Embryonic facial prominence (tissue), 1 donor: ENCODE measurements at regions not wholly inside any gene's neighbourhood (a gene's known extent, or its start where the extent isn't known, plus 50 kb on each side); places are given as distances from the start of the nearest gene placed in this dataset.

Source experiments
- DNase-seq: peaks from one replicate; pipeline ENCODE4 v3.0.0-alpha.2; 2016; ENCODE audit errors: extremely low spot score

DNA sequence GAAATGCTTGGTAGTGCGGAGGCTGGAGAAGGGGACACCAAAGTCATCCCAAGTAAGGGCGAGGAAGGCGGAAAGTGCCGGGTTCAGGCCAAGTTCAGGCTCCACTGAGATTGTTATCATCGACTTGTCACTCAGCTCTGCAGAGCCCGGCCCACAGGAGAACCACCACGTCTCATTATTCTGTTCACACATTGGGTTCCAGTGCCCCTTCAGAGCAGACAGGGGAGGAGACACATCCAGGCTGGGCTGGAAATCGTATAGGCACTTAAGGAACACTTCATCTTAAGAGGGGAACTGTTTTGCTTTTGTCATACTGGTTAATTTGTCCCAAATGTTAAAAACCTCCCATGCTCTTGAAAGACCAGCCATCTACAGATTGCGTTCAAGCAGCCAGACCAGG, 118.3 kb upstream of the ADAMTS18 start:
- DNase-seq, result no peak

DNA sequence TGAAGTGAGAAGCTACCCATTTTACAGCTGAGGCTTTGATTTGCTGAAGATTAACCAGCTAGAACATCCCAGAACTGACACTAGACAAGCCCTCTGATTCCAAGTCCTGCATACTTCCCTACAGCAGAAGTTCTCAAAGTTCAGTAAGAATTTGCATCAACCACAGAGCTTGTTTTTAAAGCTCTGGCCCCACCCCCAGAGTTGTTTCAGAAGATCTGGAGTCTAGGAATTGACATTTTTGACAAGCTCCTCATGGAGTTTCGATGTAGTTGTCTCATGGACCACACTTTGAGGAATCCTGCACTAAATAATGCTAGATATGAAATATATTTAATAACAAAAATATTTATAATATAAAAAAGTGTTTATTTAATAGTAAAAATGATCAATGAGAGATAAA, 120.3 kb upstream of the ADAMTS18 start:
- no peak for DNase-seq

DNA sequence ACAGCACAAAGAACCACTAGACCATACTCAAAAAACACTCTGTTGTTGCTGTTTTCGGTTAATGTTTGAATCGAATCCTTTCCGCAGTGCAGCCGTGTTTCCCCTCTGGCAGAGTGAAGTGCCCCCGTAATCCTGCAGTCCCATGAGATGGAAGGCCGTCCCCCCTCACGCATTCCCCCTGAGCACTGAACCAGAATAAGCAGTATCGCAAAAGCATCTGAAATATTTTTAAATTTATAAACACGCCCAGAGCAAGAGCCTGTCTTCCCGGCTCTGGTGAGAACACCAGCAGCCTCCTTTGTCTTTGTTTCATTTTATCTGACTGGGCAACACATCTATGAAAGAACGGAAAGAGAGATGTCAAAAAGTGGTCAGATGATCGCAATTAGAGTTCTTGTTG, 121.0 kb upstream of the ADAMTS18 start:
- peak; percentile 25 for DNase-seq

DNA sequence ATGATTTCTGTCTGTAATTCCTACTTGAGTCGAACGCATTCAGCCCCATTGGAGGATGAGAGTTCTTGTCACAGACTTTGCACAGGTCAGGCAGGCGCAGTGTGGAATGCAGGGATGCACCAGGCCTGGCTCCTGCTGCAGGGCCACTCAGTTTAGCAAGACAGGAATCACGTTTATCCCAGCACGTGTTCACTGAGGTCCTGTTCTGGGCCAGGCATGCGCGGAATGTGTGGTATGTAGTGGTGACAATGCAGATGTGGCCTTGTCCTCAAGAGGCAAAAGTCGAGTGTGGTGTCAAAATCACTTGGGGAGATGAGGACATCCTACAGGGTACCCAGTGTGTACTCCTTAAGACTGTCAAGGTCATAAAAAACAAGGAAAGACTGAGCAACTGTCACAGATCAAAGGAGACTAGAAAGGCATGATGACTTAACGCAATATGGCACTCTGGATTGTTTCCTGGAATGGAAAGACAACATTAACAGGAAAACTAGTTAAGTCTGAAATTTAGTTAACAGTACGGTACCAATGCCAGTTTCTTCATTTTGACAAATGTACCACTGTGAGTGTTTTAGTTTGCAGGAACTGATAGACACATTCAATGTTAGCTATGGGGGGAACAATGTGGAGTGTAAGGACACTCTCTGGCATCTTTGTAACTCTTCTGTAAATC, 121.5 kb upstream of the ADAMTS18 start:
- DNase-seq, result no peak

DNA sequence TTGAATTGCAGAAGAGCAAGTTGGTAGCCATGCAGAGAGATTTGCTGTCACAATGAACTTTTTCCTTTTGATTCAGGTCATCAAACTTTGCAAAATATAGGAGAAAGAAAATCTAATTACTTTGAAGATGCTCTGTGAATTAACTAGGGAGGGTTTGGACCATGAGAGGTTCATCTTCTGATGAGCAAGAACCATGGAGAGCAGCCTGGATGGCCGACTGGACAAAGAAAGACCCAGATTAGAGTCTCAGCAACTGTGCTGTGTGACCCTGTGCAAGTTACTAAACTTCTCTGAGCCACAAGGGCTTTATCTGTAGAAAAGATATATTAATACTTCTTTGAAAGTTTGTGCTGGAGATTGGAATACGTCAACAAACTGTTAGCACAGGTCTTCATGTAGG, 122.6 kb upstream of the ADAMTS18 start:
- DNase-seq, result no peak

DNA sequence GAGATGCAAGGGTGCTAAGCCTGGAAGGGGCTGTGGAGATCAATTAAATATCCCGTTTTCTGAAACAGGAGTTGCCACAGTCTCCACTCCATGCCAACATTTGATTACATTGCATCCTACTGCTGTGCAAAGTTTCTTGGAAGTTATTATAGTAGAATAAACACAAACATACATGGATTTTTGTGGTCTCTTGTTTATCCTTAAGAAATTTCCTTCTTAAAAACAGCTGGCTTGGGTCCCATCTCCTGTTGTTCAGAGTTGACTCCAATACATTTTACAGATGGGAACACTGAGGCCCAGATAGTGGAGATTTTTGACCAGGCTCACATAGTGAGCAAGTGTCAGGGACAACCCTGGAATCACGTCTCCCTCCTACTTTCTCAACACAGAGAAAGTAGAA, 124.0 kb upstream of the ADAMTS18 start:
- DNase-seq, result no peak

DNA sequence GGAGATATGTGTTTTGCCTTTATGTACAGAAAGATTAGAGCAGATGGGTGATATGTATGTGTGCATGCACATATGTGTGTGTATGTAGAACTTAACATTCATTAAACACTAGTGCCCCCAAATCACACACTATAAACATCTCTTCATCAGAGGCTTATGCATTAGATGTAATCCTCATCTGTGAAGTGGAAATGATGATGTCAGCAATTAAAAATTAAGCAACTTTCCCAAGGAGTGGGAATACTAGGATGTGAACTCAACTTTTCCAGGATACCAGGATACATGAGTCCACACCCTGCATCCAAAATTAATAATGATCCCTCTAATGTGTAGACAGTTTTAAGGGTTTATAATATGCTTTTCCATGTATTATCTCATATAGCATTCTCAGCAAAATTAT, 127.7 kb upstream of the ADAMTS18 start:
- no peak for DNase-seq

DNA sequence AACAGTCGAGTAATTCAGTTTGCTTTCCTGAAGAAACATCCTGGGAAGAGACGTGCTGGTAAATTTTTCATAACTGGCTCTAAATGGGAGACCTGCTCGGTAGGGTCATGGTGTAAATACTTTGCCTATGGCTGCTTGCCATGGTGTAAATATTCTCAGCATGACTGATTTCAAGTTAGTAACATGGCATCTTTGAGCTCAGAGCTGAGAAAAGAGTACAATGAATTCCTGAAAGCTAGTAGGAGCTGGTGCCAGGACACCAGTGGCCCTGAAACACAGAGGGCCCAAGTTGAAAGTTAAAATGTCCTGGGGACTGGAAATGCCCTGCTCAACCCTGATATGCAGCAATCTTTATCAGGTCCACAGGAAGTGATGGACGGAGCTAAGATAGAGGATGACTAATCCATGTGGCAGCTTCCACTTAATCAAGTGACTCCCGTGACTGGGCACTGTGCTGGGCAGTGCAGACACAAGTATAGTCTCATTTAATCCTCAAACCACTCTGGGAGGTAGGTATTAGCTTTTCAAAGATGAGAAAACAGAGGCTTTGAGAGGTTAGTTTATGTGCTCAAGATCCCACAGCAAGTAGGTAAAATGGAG, 130.1 kb upstream of the ADAMTS18 start:
- no peak for DNase-seq

DNA sequence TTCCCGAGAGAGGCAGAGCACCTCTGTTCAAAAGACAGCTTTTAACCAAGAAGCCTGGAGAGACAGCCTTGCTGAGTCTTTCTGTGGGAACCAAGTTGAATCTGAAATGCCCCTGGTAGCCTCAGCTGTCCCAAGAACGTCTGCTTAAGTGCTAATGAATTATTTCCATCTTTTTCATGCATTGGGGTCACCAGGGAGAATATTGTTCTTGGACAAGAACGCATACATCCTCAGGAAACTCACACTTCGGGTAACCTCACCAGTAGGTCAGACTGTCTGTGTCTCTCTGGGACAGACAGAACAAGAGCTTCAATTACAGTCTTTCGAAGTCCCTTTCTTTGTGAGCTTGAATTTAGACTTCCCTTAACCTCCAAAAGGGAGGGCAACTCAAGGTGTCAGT, 134.6 kb upstream of the ADAMTS18 start:
- DNase-seq, result no peak

DNA sequence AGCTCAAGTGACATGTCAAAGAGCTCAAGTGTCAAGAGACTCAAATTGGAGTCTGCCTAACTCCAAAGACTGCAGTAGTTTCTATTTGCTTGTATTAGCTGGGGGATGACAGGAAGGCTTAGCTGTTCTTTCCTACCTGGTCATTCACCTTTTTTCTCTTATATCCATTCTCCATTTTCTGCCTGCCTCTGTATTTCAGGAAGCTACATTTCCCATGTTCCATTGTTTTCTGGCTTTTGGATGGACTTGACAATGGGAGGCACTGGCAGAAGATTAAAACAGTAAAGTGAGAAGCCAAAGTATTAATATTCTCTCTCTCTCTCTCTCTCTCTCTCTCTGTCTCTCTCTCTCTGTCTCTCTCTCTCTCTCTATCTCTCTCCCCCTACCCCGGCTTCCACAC, 135.7 kb upstream of the ADAMTS18 start:
- DNase-seq, result no peak

DNA sequence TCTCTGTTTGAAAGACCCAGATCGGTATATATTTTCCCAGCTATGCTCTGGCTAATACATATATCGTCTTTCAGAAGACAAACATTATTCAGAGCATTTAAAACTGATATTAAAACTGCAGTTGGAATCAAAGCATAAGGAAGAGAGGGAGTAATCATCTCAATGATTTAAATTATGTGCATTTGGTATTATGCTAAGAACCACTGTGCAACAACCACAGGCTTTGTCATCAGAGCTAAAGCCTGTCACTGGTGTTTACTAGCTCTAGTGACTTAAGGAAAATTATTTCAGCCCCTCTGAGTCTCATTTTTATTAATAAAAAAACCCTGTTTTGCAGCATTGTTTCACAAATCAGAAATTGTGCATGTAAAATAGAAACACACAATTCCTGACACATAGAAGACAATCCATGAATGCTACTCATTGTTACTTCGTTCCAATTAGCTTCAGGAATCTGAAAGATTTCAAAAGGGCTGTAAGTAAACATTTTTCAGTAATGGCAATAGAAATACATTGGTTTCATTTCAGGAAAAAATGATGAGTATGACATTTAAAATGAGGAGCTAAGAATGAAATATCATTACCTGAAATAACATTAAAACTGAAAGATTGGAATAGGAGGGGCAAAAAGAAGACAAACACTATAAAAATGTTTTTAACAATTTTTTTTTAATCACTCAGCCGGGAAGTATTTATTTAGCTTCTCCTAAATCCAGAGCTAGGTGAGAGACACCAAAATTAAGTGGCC, 136.5 kb upstream of the ADAMTS18 start:
- no peak for DNase-seq

DNA sequence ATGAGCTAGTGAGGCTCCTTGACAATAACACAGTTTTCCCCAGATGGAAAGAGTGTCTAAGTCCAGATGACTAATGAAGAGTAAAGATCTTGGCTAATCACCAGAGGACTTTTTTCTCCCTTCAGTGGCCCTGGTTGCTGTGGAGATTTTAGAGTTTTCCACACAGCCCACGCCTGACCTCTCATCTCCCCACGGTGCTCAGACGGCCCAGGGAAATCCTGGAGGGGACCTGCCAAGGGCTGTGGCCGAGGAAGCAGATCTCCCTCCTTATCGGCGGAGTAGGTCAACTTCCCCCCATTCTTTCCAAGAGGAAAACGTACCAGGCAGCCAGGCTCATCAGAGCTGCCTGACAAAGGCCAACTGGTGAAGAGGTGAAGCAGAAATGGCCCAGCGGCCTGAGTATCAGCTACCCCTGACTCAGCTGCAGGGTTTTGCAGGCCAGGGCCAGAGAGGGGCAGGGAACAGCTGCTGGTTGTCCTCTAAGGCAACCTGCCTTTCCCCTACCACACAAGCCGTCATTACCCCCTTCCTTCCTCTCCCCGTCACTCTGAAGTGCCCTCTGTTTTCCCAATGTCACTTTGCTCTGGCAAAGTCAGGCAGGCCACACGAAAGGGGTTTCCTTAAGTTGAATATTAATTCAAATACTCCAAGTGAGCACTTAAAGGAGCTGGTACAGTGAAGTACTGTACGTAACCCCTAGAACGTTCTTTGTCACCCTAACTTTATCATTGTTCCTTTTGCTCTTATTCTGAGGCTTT, 140.2 kb upstream of the ADAMTS18 start:
- DNase-seq, result no peak

DNA sequence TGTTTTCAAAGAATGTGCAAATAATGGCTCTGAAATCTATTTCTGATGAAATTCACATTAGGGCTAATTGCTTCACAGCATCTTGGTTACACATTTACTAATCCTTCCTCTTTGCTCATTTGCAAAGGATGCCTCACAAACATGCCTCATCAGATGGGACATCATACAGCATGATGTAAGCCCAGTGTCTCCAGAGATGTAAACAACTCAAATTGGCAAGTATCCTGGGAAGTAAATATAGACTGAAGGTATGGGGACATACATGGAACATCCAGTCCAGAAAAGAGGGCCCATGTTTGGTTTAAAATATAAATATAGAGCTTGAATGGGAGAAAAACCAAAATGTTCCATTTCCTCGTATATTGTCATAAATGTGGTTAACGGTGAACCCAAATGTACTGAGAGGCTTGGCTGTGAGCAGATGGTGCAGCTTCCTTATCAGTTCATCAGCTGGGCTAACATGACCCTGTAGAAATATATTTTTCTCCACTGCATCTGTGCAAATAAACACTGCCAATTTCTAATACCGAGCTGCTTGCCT, 142.9 kb upstream of the NUDT7 start:
- DNase-seq, result no peak

DNA sequence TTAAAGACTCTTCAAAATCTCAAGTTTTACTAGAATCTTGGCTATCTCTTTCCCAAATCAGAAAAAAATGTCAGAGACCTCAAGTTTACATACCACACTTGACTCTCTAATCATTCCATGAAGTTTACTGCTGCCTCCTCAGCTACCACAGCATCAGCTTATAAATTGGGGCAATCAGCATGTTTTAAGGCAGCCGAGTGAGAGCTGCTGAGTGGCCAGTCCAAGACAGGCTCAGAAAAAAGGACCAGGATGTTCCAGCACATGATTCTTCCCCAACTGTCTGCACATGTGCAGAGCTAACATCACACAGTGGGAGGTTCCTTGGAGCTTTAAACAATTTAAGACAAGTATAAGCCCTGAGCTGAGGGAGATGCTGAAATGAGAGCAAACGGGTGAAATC, 140.6 kb upstream of the NUDT7 start:
- DNase-seq, result no peak

DNA sequence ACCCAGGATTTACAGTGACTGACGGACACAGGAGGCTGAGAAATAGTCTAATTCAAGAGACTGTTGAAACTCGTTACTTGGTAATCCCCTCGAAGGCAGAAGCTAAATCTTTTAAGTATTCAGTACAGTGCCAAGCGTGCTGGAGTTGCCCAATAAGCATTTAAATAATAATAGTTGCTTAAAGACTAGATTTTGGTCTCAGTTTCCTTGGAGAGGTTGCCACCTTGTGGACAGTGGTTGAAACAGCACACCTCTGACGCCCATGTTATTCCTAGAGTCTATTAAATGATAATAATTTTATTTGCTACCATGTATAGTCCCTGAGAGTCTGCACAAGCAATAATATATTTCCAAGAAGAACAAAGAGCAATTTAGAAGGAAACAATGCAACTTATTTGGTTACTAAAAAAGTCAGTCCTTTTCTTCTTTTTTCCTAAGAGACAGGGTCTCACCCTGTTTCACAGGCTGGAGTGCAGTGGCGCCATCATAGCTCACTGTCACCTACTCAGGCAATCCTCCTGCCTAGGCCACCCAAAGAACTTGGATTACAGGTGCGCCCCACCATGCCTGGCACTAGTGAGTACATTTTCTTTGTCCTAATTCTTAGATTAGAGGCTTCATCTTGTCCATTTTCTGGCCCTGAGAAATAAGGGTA, 138.0 kb upstream of the NUDT7 start:
- DNase-seq, result peak; percentile 45

DNA sequence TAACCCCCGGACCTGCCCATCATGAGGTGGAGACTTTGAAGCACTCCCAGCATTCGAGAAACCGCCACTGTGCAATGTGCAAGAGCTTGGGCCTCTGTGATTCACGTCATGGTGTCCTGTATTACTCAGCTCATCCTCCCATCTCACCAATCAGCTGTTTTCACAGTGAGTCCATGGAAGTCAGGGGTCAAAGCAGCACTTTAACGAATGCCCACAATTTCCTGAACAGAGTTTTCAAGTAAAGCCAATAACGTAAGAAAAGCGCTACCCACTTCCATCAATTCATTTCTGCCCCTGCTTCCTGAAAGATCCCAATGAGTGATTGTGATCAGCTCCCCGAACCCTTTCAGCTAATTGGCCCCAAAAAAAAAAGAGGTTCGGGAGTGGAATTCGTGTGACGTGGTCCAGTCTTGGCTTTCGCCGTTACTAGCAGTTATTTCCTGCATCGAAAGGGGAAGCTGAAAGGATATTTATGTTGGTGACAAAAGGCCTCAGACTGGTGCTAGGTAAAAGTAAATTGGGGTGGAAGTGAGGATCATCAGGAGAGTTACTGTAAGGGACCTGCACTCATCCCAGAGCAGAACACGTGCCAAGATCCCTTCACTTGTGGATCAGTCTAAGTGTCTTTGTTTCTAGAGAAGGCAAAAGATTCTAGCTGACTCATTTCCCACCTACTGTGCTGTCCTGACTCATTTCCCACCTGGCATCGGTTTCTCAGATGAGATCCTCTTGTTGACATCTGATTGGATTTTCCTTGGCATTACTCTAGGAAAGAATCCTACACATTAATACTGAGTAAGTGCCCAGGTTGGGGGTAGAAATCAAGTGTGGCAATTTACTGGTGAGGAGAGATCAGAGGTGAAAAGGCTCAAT, 136.7 kb upstream of the NUDT7 start:
- no peak for DNase-seq

DNA sequence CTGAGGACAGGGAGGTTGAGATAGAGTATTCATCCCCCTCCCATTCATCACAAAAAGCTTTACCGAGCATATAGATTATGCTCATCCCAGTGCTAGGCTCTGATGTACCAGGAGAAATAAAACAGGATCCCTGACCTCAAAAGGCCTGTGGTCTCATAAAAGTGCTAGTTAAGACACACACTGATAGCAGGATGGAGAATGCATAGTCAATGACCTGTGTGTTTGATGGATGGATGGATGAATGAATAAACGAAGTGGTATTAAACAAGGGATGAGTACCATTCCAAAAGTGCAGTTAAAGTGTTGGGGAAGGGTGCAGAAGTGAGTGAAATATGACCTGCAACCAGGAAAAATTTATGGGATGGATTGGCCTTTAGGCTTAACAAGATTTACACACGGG, 133.9 kb upstream of the NUDT7 start:
- no peak for DNase-seq

DNA sequence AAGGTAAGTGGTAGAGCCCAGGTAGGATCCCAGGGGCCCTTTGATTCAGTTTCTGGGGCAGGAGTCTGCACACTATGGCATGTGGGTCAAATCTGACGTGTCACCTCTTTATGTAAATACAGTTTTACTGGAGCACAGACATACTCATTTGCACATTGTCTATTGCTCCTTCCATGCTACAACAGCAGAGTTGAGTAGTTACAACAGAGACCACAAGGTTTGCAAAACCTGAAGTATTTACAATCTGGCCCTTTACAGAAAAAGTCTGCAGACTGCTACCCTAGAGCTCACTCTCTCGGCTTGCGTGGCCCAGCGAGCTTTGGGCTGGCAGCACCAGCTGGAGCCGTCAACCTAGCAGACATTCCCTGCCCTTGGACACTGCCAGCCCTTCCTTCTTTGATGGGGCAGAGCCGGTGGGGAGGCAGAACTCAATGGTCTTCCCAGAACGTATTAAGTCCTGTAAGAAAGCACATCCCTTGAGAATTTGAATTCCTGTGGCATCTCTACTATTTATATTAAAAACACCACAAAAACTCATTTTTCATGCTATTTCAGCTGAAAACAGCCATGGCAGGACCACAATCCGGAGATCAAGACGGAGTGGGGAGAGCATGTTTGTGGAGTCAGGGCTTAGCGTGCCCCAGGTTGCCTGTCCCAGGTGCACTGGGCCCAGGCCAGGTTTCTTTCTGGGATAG, 133.1 kb upstream of the NUDT7 start:
- no peak for DNase-seq

DNA sequence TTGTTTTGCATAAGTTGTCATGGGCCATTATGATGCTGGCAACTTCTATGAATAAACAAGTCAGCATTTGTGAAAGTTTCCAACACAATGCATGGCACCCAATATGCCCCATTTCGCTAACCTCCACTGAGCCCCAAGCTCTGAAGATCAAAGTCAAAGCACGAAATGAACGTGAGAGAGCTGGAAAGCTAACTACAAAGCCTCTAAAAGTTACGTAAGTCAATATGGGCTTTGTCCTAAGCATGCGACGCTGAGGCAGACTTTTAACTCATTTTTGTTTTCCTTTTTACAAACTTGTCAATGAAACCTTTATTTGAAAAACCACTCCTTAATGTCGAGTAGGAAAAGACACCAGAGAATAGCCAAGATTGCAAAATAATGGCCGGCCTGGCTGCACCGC, 131.6 kb upstream of the NUDT7 start:
- DNase-seq, result no peak

DNA sequence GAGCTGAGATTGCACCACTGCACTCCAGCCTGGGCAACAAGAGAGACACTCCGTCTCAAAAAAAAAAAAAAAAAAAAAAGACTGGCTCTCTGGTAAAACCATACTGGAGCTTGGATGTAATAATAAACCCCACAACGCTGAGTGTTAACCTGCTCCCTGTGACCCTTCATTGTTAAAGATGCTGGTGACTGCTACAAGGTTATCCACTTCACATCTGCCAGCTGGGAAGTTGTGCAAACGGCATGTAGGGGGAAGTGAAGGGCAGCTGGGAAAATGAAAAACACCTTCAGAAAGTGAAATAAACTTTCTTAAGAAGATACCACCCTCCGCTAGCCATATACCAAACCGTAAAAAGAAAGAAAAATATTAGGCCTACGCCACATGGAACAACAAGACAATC, 131.0 kb upstream of the NUDT7 start:
- DNase-seq, result no peak
